Neural progenitor cell (in vitro differentiated cells): ENCODE measurements at regions not wholly inside any gene's neighbourhood (a gene's known extent, or its start where the extent isn't known, plus 50 kb on each side); places are given as distances from the start of the nearest gene placed in this dataset.
"Not testable (repeated sequence)": the region's sequence is repeated elsewhere in the genome, so short reads cannot be mapped to it uniquely, and the experiment has no call there.

Experiments
- CTCF ChIP-seq: fragments of 200-600 bp; sonication (generic); IDR thresholded peaks from 2 replicates; pipeline ENCODE4 v1.5.1; 2017; ENCODE audit warnings: antibody characterized with exemption, mild to moderate bottlenecking
- EZH2 ChIP-seq: fragments of 200-600 bp; sonication (generic); IDR thresholded peaks from 2 replicates; pipeline ENCODE4 v1.6.1; 2017; ENCODE audit warnings: antibody characterized with exemption, mild to moderate bottlenecking, moderate library complexity

- TF ChIP-seq CTCF, EZH2: not testable (repeated sequence)
These were observed 749.7 kb upstream of the TPTE start for GRCh38 chr21:9771466-9772347.
